Tibial nerve (tissue), 4 donors: ENCODE measurements at regions not wholly inside any gene's neighbourhood (a gene's known extent, or its start where the extent isn't known, plus 50 kb on each side); places are given as distances from the start of the nearest gene placed in this dataset.

Source experiments
- DNase-seq, 2 donors: peaks; one replicate each; pipeline ENCODE4 v3.0.0-alpha.2; 2019; ENCODE audit warnings: low spot score in 2 of 2
- H3K27ac ChIP-seq, 4 donors: fragments of 200-600 bp; sonication (generic) in 3 of 4; one replicate each; pipeline ENCODE4 v1.5.1; 2017 to 2019; ENCODE audit warnings: mild to moderate bottlenecking in 1 of 4
- H3K27me3 ChIP-seq, 2 donors: fragments of 200-600 bp; sonication (generic) in 1 of 2; one replicate each; pipeline versions ENCODE4 v1.5.1 to v1.6.0; 2017 to 2019
- H3K36me3 ChIP-seq, 3 donors: fragments of 200-600 bp; sonication (generic); one replicate each; pipeline ENCODE4 v1.5.1; 2018 to 2019
- H3K4me1 ChIP-seq, 4 donors: fragments of 200-600 bp; sonication (generic) in 3 of 4; one replicate each; pipeline ENCODE4 v1.5.1; 2017 to 2019
- H3K4me3 ChIP-seq, 4 donors: fragments of 200-600 bp; sonication (generic) in 3 of 4; one replicate each; pipeline ENCODE4 v1.5.1; 2017 to 2019; ENCODE audit warnings: mild to moderate bottlenecking in 1 of 4, moderate library complexity in 1 of 4
- H3K9me3 ChIP-seq, 4 donors: fragments of 200-600 bp; sonication (generic) in 3 of 4; one replicate each; pipeline ENCODE4 v1.5.1; 2017 to 2019
- CTCF ChIP-seq, 5 experiments: fragments of 200-600 bp in 3 of 5; fragments of 450-650 bp in 2 of 5; sonication (generic) in 3 of 5; IDR thresholded peaks; one replicate each; pipeline ENCODE4 v1.5.1; 2016 to 2019; ENCODE audit warnings: antibody characterized with exemption in 5 of 5, mild to moderate bottlenecking in 3 of 5, moderate library complexity in 2 of 5
- EP300 ChIP-seq, 2 donors: sonication (generic); formaldehyde crosslinking; IDR thresholded peaks; one replicate each; pipeline ENCODE4 v1.6.1; 2017; ENCODE audit warnings: antibody characterized with exemption in 2 of 2, mild to moderate bottlenecking in 1 of 2
- POLR2A ChIP-seq, 2 donors: fragments of 450-650 bp; IDR thresholded peaks; one replicate each; pipeline ENCODE4 v1.6.1; 2017; ENCODE audit warnings: antibody characterized with exemption in 2 of 2, mild to moderate bottlenecking in 2 of 2, moderate library complexity in 2 of 2
- WGBS, 2 donors: methylation state at CpG; one replicate each; pipeline ENCODE4 v1.1.5; 2018; 5-methylcytosine and 5-hydroxymethylcytosine counted together

GRCh38 chr18:10230072-10230471 is 224.4 kb upstream of the APCDD1 start:
- Histone ChIP-seq H3K36me3 (no peaks in the 10 kb centered on the region), H3K27ac (no peak overlapping the region), H3K4me3 (no peak overlapping the region), H3K9me3 (peaks cover 0 to 14% (median 0%) of the 10 kb centered on the region in 4 donors), H3K4me1 (peaks cover 0 to 9% (median 3%) of the 10 kb centered on the region in 4 donors), H3K27me3 (no peaks in the 10 kb centered on the region)
- 92 to 100% methylated on average over 3 of the region's 3 CpGs for WGBS, 2 donors
- DNase-seq, result no peak
- no peak for TF ChIP-seq POLR2A (IDR thresholded peaks at IDR 0.05)

GRCh38 chr18:10231220-10231619 is 223.2 kb upstream of the APCDD1 start:
- no peaks in the 10 kb centered on the region for H3K36me3 ChIP-seq
- TF ChIP-seq POLR2A (IDR thresholded peaks at IDR 0.05), result no peak
- no peak for TF ChIP-seq CTCF (IDR thresholded peaks at IDR 0.05)
- no peak for TF ChIP-seq EP300 (IDR thresholded peaks at IDR 0.05)
- DNase-seq, result no peak
- H3K27me3 ChIP-seq, result no peaks in the 10 kb centered on the region
- 68 to 76% methylated on average over 3 of the region's 3 CpGs for WGBS, 2 donors
- no peak overlapping the region for H3K4me3 ChIP-seq
- H3K4me1 ChIP-seq, result peaks cover 0 to 15% (median 7%) of the 10 kb centered on the region in 4 donors
- no peak overlapping the region for H3K27ac ChIP-seq
- H3K9me3 ChIP-seq, result peaks cover 0 to 7% (median 0%) of the 10 kb centered on the region in 4 donors

GRCh38 chr18:10232062-10232461 is 222.4 kb upstream of the APCDD1 start:
- 59 to 64% methylated on average over 2 of the region's 2 CpGs for WGBS, 2 donors
- Histone ChIP-seq H3K27me3 (no peaks in the 10 kb centered on the region), H3K27ac (no peak overlapping the region), H3K9me3 (peaks cover 0 to 7% (median 0%) of the 10 kb centered on the region in 4 donors), H3K4me1 (peaks cover 0 to 15% (median 5%) of the 10 kb centered on the region in 4 donors), H3K36me3 (no peaks in the 10 kb centered on the region), H3K4me3 (no peak overlapping the region)
- DNase-seq, result no peak
- no peak for TF ChIP-seq CTCF (IDR thresholded peaks at IDR 0.05)
- no peak for TF ChIP-seq EP300 (IDR thresholded peaks at IDR 0.05)
- no peak for TF ChIP-seq POLR2A (IDR thresholded peaks at IDR 0.05)

- no peak overlapping the region for H3K27ac ChIP-seq
- DNase-seq, result no peak
- no peaks in the 10 kb centered on the region for H3K36me3 ChIP-seq
- peaks cover 0 to 15% (median 5%) of the 10 kb centered on the region in 4 donors for H3K4me1 ChIP-seq
- H3K9me3 ChIP-seq, result peaks cover 0 to 7% (median 0%) of the 10 kb centered on the region in 4 donors
- H3K4me3 ChIP-seq, result no peak overlapping the region
- H3K27me3 ChIP-seq, result no peaks in the 10 kb centered on the region
- TF ChIP-seq CTCF (IDR thresholded peaks at IDR 0.05) (no peak), POLR2A (IDR thresholded peaks at IDR 0.05) (no peak), EP300 (IDR thresholded peaks at IDR 0.05) (no peak)
- 86 to 93% methylated on average over 10 of the region's 10 CpGs for WGBS, 2 donors
Measured at GRCh38 chr18:10233082-10233875, 221.2 kb upstream of the APCDD1 start.

GRCh38 chr18:10234281-10234680 is 220.2 kb upstream of the APCDD1 start:
- no peak overlapping the region for H3K27ac ChIP-seq
- peaks cover 0 to 7% (median 0%) of the 10 kb centered on the region in 4 donors for H3K9me3 ChIP-seq
- H3K4me3 ChIP-seq, result no peak overlapping the region
- DNase-seq, result no peak
- WGBS, 2 donors, result 87 to 90% methylated on average over 5 of the region's 5 CpGs
- peaks cover 0 to 22% (median 7%) of the 10 kb centered on the region in 4 donors for H3K4me1 ChIP-seq
- no peaks in the 10 kb centered on the region for H3K36me3 ChIP-seq
- TF ChIP-seq EP300 (IDR thresholded peaks at IDR 0.05), result no peak
- no peak for TF ChIP-seq CTCF (IDR thresholded peaks at IDR 0.05)
- TF ChIP-seq POLR2A (IDR thresholded peaks at IDR 0.05), result no peak
- H3K27me3 ChIP-seq, result no peaks in the 10 kb centered on the region
